Stimulated activated CD8-positive, alpha-beta memory T cell treated with anti-CD3 and anti-CD28 coated beads, Interleukin-12 subunit alpha, Interleukin-12 subunit beta, amount 100 ng/mL, for 1 hour (primary cell): ENCODE measurements at regions not wholly inside any gene's neighbourhood (a gene's known extent, or its start where the extent isn't known, plus 50 kb on each side); places are given as distances from the start of the nearest gene placed in this dataset.
A peak's percentile ranks its signal among the peaks of the same experiment; 100 is the strongest.
"Not testable (repeated sequence)": the region's sequence is repeated elsewhere in the genome, so short reads cannot be mapped to it uniquely, and the experiment has no call there.

Experiments
- DNase-seq: peaks from one replicate; pipeline ENCODE4 v3.0.0-alpha.2; 2020; ENCODE audit warnings: low read depth

- DNase-seq, result not testable (repeated sequence)
These were observed 53.5 kb upstream of the FAR1 start for GRCh38 chr11:13614918-13615317.

- DNase-seq, result no peak
These were observed 59.8 kb upstream of the FAR1 start for GRCh38 chr11:13608656-13609055.

GRCh38 chr11:13606701-13607100, 61.8 kb upstream of the FAR1 start:
- no peak for DNase-seq

GRCh38 chr11:13603661-13604060, 64.8 kb upstream of the FAR1 start:
- DNase-seq, result no peak

- no peak for DNase-seq
These were observed 65.6 kb upstream of the FAR1 start for GRCh38 chr11:13602844-13603243.

GRCh38 chr11:13596611-13597326, 71.7 kb upstream of the FAR1 start:
- DNase-seq, result no peak

GRCh38 chr11:13595166-13595565, 73.3 kb upstream of the FAR1 start:
- no peak for DNase-seq

GRCh38 chr11:13594044-13594443, 74.4 kb upstream of the FAR1 start:
- no peak for DNase-seq

- DNase-seq, result no peak
These were observed 82.8 kb upstream of the PTH start for GRCh38 chr11:13578514-13579140.

- DNase-seq, result no peak
These were observed 82.1 kb upstream of the PTH start for GRCh38 chr11:13577881-13578280.

GRCh38 chr11:13576995-13577394, 81.2 kb upstream of the PTH start:
- no peak for DNase-seq

- not testable (repeated sequence) for DNase-seq
These were observed 79.6 kb upstream of the PTH start for GRCh38 chr11:13575385-13575784.

GRCh38 chr11:13567551-13567950, 71.8 kb upstream of the PTH start:
- no peak for DNase-seq

GRCh38 chr11:13561860-13562259, 66.1 kb upstream of the PTH start:
- DNase-seq, result no peak

GRCh38 chr11:13560341-13560740, 64.5 kb upstream of the PTH start:
- not testable (repeated sequence) for DNase-seq

- DNase-seq, result no peak
These were observed 57.0 kb upstream of the PTH start for GRCh38 chr11:13552784-13553183.

GRCh38 chr11:13551834-13552233, 56.0 kb upstream of the PTH start:
- DNase-seq, result no peak

GRCh38 chr11:13550761-13551160, 55.0 kb upstream of the PTH start:
- peak; percentile 4 for DNase-seq

- DNase-seq, result not testable (repeated sequence)
These were observed 50.3 kb upstream of the PTH start for GRCh38 chr11:13546092-13546491.
